ENCODE measurements at regions not wholly inside any gene's neighbourhood (a gene's known extent, or its start where the extent isn't known, plus 50 kb on each side); places are given as distances from the start of the nearest gene placed in this dataset.

- H3K27me3 ChIP-seq (replicated peaks; ENCODE audit: insufficient read depth, low read depth, low read length, poor library complexity): no peaks in the 10 kb centered on the region
- BruUV-seq (replicated peaks): no TSS peak
Observed at GRCh38 chr16:24488045-24488444, 51.3 kb upstream of the RBBP6 start.

More at GRCh38 chr16:24488045-24488444, 51.3 kb upstream of the RBBP6 start:
- H3K9me3 ChIP-seq (ENCODE audit: low read depth, low read length, poor library complexity, severe bottlenecking): no peaks in the 10 kb centered on the region
- CTCF ChIA-PET: no interaction called here
- H3K36me3 ChIP-seq (ENCODE audit: insufficient read depth, low read length, poor library complexity, severe bottlenecking): no peaks in the 10 kb centered on the region
- no peaks in the 10 kb centered on the region for H3K4me1 ChIP-seq (ENCODE audit: insufficient read depth, low read length, poor library complexity, severe bottlenecking)
- no peak overlapping the region for H3K4me3 ChIP-seq (ENCODE audit: low read depth, low read length, poor library complexity, severe bottlenecking)
- intact Hi-C loops (cut with micrococcal nuclease; ENCODE audit: unreplicated experiment): no loop called here
- POLR2A ChIA-PET (ENCODE audit: low non-redundant PET): no interaction called here
- DNase-seq (ENCODE audit: low spot score): no peak
- no peak for TF ChIP-seq EZH2 (IDR thresholded peaks at IDR 0.05; ENCODE audit: borderline replicate concordance, low read depth, low read length, poor library complexity, severe bottlenecking)
- TF ChIP-seq CTCF (conservative IDR thresholded peaks at IDR 0.05; ENCODE audit: low read depth, low read length): no peak
- no peak overlapping the region for H3K27ac ChIP-seq (ENCODE audit: low read depth, low read length, poor library complexity, severe bottlenecking)

Data from A673 (cell line).